ENCODE measurements at regions not wholly inside any gene's neighbourhood (a gene's known extent, or its start where the extent isn't known, plus 50 kb on each side); places are given as distances from the start of the nearest gene placed in this dataset.

- intact Hi-C loops (cut with DNase I; ENCODE audit: low total_unique reads): no loop called here
- TF ChIP-seq POLR2AphosphoS5 (IDR thresholded peaks at IDR 0.05) (no peak), EP300 (IDR thresholded peaks at IDR 0.05) (no peak), CTCF (IDR thresholded peaks at IDR 0.05) (no peak), POLR2A (IDR thresholded peaks at IDR 0.05) (no peak)
- Histone ChIP-seq H3K4me3 (no peak overlapping the region), H3K9me3 (no peaks in the 10 kb centered on the region), H3K4me1 (peaks cover 0 to 23% (median 17%) of the 10 kb centered on the region in 4 donors), H3K27me3 (peaks cover 0 to 12% (median 0%) of the 10 kb centered on the region in 3 donors), H3K27ac (no peak overlapping the region), H3K36me3 (no peaks in the 10 kb centered on the region)
- DNase-seq: peak in 1 of 2 donors; percentile 11
- WGBS, 5 donors: 60 to 80% (median 70%) methylated on average over 6 of the region's 6 CpGs
These were observed 392.7 kb downstream of the NPHP4 start for GRCh38 chr1:5599541-5599940.

GRCh38 chr1:5598824-5599395 lies 393.3 kb downstream of the NPHP4 start:
- no peaks in the 10 kb centered on the region for H3K9me3 ChIP-seq
- no peaks in the 10 kb centered on the region for H3K36me3 ChIP-seq
- peak in 1 of 2 donors; percentile 23 for DNase-seq
- peak overlapping the region in 2 of 5 donors; percentile 39 to 45 for H3K27ac ChIP-seq
- peaks cover 0 to 23% (median 17%) of the 10 kb centered on the region in 4 donors for H3K4me1 ChIP-seq
- TF ChIP-seq POLR2A (IDR thresholded peaks at IDR 0.05) (no peak), CTCF (IDR thresholded peaks at IDR 0.05) (no peak), POLR2AphosphoS5 (IDR thresholded peaks at IDR 0.05) (no peak), EP300 (IDR thresholded peaks at IDR 0.05) (no peak)
- intact Hi-C loops (cut with DNase I; ENCODE audit: low total_unique reads): no loop called here
- WGBS, 5 donors: 65 to 72% (median 67%) methylated on average over 7 to 10 of the region's 10 CpGs
- H3K27me3 ChIP-seq: peaks cover 0 to 15% (median 0%) of the 10 kb centered on the region in 3 donors
- H3K4me3 ChIP-seq: no peak overlapping the region

- Histone ChIP-seq H3K27ac (peak overlapping the region in 3 of 5 donors; percentile 39 to 52 (median 45)), H3K4me1 (peaks cover 0 to 23% (median 17%) of the 10 kb centered on the region in 4 donors), H3K9me3 (no peaks in the 10 kb centered on the region), H3K36me3 (no peaks in the 10 kb centered on the region), H3K27me3 (peaks cover 0 to 19% (median 0%) of the 10 kb centered on the region in 3 donors), H3K4me3 (no peak overlapping the region)
- 25 to 36% (median 28%) methylated on average over 10 of the region's 10 CpGs for WGBS, 5 donors
- DNase-seq: peak; percentile 15 to 66
- TF ChIP-seq CTCF (IDR thresholded peaks at IDR 0.05) (no peak), POLR2AphosphoS5 (IDR thresholded peaks at IDR 0.05) (peak in 1 of 3 donors; percentile 4)
- intact Hi-C loops (cut with DNase I; ENCODE audit: low total_unique reads): no loop called here
These were observed 394.0 kb downstream of the NPHP4 start for GRCh38 chr1:5597991-5598823.

- no peak for TF ChIP-seq CTCF (IDR thresholded peaks at IDR 0.05)
- TF ChIP-seq POLR2A (IDR thresholded peaks at IDR 0.05): no peak
- TF ChIP-seq POLR2AphosphoS5 (IDR thresholded peaks at IDR 0.05): no peak
- no peak for TF ChIP-seq EP300 (IDR thresholded peaks at IDR 0.05)
- intact Hi-C loops (cut with DNase I; ENCODE audit: low total_unique reads): no loop called here
- WGBS, 5 donors: 44 to 68% (median 49%) methylated on average over 13 of the region's 13 CpGs
- Histone ChIP-seq H3K4me3 (no peak overlapping the region), H3K36me3 (no peaks in the 10 kb centered on the region), H3K4me1 (peaks cover 0 to 23% (median 17%) of the 10 kb centered on the region in 4 donors), H3K27ac (no peak overlapping the region), H3K9me3 (peaks cover 0 to 7% (median 1%) of the 10 kb centered on the region in 4 donors), H3K27me3 (peaks cover 0 to 24% (median 0%) of the 10 kb centered on the region in 3 donors)
- DNase-seq: peak; percentile 12 to 31
These were observed 394.9 kb downstream of the NPHP4 start for GRCh38 chr1:5597171-5597850.
